DOHH2 (cell line): ENCODE measurements at regions not wholly inside any gene's neighbourhood (a gene's known extent, or its start where the extent isn't known, plus 50 kb on each side); places are given as distances from the start of the nearest gene placed in this dataset.

Experiments
- H3F3A ChIP-seq: fragments of 200-600 bp; sonication (generic), shearing (Covaris generic); 2 replicates; pipeline ENCODE4 v1.6.0; 2016; ENCODE audit warnings: antibody characterized with exemption, mild to moderate bottlenecking; ENCODE audit not compliant: control insufficient read depth, insufficient read depth
- H3K27ac ChIP-seq: fragments of 200-600 bp; sonication (generic); 2 replicates; pipeline ENCODE4 v1.5.1; 2014; ENCODE audit warnings: low read depth, mild to moderate bottlenecking, low read length, moderate library complexity
- H3K27me3 ChIP-seq: fragments of 200-600 bp; sonication (generic); 2 replicates; pipeline ENCODE4 v1.6.1; 2014; ENCODE audit warnings: mild to moderate bottlenecking, low read length, mixed read lengths; ENCODE audit not compliant: control insufficient read depth
- H3K36me3 ChIP-seq: fragments of 200-600 bp; sonication (generic); 2 replicates; pipeline ENCODE4 v1.6.1; 2014; ENCODE audit warnings: mild to moderate bottlenecking, low read length, moderate library complexity, mixed read lengths; ENCODE audit not compliant: control insufficient read depth
- H3K4me1 ChIP-seq: fragments of 200-600 bp; sonication (generic); 2 replicates; pipeline ENCODE4 v1.6.1; 2014; ENCODE audit warnings: mild to moderate bottlenecking, low read length, mixed read lengths; ENCODE audit not compliant: control insufficient read depth
- H3K4me2 ChIP-seq: fragments of 200-600 bp; sonication (generic); 2 replicates; pipeline ENCODE4 v1.6.0; 2014; ENCODE audit warnings: mild to moderate bottlenecking, low read length, moderate library complexity
- H3K4me3 ChIP-seq: fragments of 200-600 bp; sonication (generic); 2 replicates; pipeline ENCODE4 v1.5.1; 2014; ENCODE audit warnings: mild to moderate bottlenecking, low read length, mixed read lengths
- H3K79me2 ChIP-seq: fragments of 200-600 bp; sonication (generic); 2 replicates; pipeline ENCODE4 v1.6.1; 2014; ENCODE audit warnings: mild to moderate bottlenecking, low read length, mixed read lengths; ENCODE audit not compliant: control insufficient read depth
- H3K9me2 ChIP-seq: fragments of 200-600 bp; sonication (generic); replicated peaks from 2 replicates; pipeline ENCODE4 v1.6.1; 2014; ENCODE audit warnings: mild to moderate bottlenecking, low read length, mixed read lengths; ENCODE audit not compliant: control insufficient read depth
- H3K9me3 ChIP-seq: fragments of 200-600 bp; sonication (generic); 2 replicates; pipeline ENCODE4 v1.6.1; 2014; ENCODE audit warnings: antibody characterized with exemption, low read length, mixed read lengths; ENCODE audit not compliant: control insufficient read depth, insufficient read depth
- H4K20me1 ChIP-seq: fragments of 200-600 bp; sonication (generic); 2 replicates; pipeline ENCODE4 v1.6.0; 2014; ENCODE audit warnings: low read depth, mild to moderate bottlenecking, antibody characterized with exemption, low read length, moderate library complexity; ENCODE audit not compliant: control insufficient read depth, insufficient read depth
- EZH2phosphoT487 ChIP-seq: fragments of 200-600 bp; sonication (generic); IDR thresholded peaks from 2 replicates; pipeline ENCODE4 v1.6.1; 2017; ENCODE audit warnings: borderline replicate concordance, mild to moderate bottlenecking, antibody characterized with exemption, low read length, moderate library complexity, mixed read lengths
- TF ChIP-seq, protein P1 (sequence below): fragments of 200-600 bp; sonication (generic); IDR thresholded peaks from one replicate; pipeline ENCODE4 v1.5.1; 2014; ENCODE audit warnings: antibody characterized with exemption, mild to moderate bottlenecking, low read depth, low read length; ENCODE audit not compliant: poor library complexity, severe bottlenecking

- Histone ChIP-seq H3K4me1 (peaks cover 16% of the 10 kb centered on the region), H3K27ac (no peak overlapping the region), H3F3A (no peaks in the 10 kb centered on the region), H3K27me3 (no peaks in the 10 kb centered on the region), H4K20me1 (no peaks in the 10 kb centered on the region), H3K9me2 (no peaks in the 10 kb centered on the region), H3K9me3 (no peaks in the 10 kb centered on the region), H3K4me3 (no peak overlapping the region), H3K4me2 (no peak overlapping the region), H3K36me3 (no peaks in the 10 kb centered on the region), H3K79me2 (no peaks in the 10 kb centered on the region)
- no peak for TF ChIP-seq EZH2phosphoT487
- TF ChIP-seq, protein P1, sequence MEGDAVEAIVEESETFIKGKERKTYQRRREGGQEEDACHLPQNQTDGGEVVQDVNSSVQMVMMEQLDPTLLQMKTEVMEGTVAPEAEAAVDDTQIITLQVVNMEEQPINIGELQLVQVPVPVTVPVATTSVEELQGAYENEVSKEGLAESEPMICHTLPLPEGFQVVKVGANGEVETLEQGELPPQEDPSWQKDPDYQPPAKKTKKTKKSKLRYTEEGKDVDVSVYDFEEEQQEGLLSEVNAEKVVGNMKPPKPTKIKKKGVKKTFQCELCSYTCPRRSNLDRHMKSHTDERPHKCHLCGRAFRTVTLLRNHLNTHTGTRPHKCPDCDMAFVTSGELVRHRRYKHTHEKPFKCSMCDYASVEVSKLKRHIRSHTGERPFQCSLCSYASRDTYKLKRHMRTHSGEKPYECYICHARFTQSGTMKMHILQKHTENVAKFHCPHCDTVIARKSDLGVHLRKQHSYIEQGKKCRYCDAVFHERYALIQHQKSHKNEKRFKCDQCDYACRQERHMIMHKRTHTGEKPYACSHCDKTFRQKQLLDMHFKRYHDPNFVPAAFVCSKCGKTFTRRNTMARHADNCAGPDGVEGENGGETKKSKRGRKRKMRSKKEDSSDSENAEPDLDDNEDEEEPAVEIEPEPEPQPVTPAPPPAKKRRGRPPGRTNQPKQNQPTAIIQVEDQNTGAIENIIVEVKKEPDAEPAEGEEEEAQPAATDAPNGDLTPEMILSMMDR = no peak
These were observed 108.6 kb upstream of the SMAD3 start for GRCh38 chr15:66956672-66957430.

- Histone ChIP-seq H3K4me1 (peaks cover 10% of the 10 kb centered on the region), H3K9me3 (no peaks in the 10 kb centered on the region), H3K27me3 (no peaks in the 10 kb centered on the region), H3K4me3 (no peak overlapping the region), H4K20me1 (no peaks in the 10 kb centered on the region), H3K27ac (no peak overlapping the region), H3F3A (no peaks in the 10 kb centered on the region), H3K36me3 (no peaks in the 10 kb centered on the region), H3K4me2 (no peak overlapping the region), H3K9me2 (no peaks in the 10 kb centered on the region), H3K79me2 (no peaks in the 10 kb centered on the region)
- TF ChIP-seq, protein P1 = no peak
- TF ChIP-seq EZH2phosphoT487 = no peak
These were observed 108.0 kb upstream of the SMAD3 start for GRCh38 chr15:66957431-66957720.

GRCh38 chr15:66959066-66959465 lies 106.3 kb upstream of the SMAD3 start:
- H3K4me2 ChIP-seq = no peak overlapping the region
- TF ChIP-seq EZH2phosphoT487 = no peak
- TF ChIP-seq, protein P1 = no peak
- no peaks in the 10 kb centered on the region for H4K20me1 ChIP-seq
- no peaks in the 10 kb centered on the region for H3K79me2 ChIP-seq
- no peaks in the 10 kb centered on the region for H3K9me3 ChIP-seq
- H3K36me3 ChIP-seq = no peaks in the 10 kb centered on the region
- no peaks in the 10 kb centered on the region for H3K4me1 ChIP-seq
- H3K27ac ChIP-seq = no peak overlapping the region
- no peaks in the 10 kb centered on the region for H3K9me2 ChIP-seq
- H3F3A ChIP-seq = no peaks in the 10 kb centered on the region
- no peaks in the 10 kb centered on the region for H3K27me3 ChIP-seq
- no peak overlapping the region for H3K4me3 ChIP-seq
